SK-N-SH (cell line): ENCODE measurements at regions not wholly inside any gene's neighbourhood (a gene's known extent, or its start where the extent isn't known, plus 50 kb on each side); places are given as distances from the start of the nearest gene placed in this dataset.

ENCODE experiments used
- CTCF ChIA-PET: fragments of 300-600, 350-600 bp; formaldehyde crosslinking; extraction: SDS; loops from one replicate; lab custom pipeline; 2021; lab: Yijun Ruan, JAX
- POLR2A ChIA-PET: fragments of 350-600 bp; sonication (Branson Sonifier 250); formaldehyde crosslinking; extraction: SDS; loops from one replicate; lab custom pipeline; 2020; ENCODE audit warnings: antibody characterized with exemption, inconsistent platforms; lab: Yijun Ruan, JAX
- DNase-seq: peaks from one replicate; pipeline ENCODE4 v3.0.0; 2012
- H2AFZ ChIP-seq: fragments of 200-600 bp; sonication (generic); 2 replicates; pipeline ENCODE4 v1.8.1; 2016; ENCODE audit warnings: antibody characterized with exemption, mild to moderate bottlenecking, low read depth
- H3F3A ChIP-seq: fragments of 200-600 bp; sonication (generic); replicated peaks from 2 replicates; pipeline ENCODE3; 2016; ENCODE audit warnings: antibody characterized with exemption, mild to moderate bottlenecking; ENCODE audit not compliant: insufficient read depth
- H3K27ac ChIP-seq, 2 experiments: fragments of 200-500 bp in 1 of 2; fragments of 200-600 bp in 1 of 2; sonication (Bioruptor generic) in 1 of 2; sonication (generic), shearing (Covaris generic) in 1 of 2; 2 replicates each; pipeline versions ENCODE4 v1.5.1 to v1.6.1; 2014 to 2016; ENCODE audit warnings: low read depth in 2 of 2, inconsistent platforms in 1 of 2, low read length in 1 of 2, mild to moderate bottlenecking in 1 of 2, mixed read lengths in 1 of 2
- H3K27me3 ChIP-seq: fragments of 200-600 bp; sonication (generic), shearing (Covaris generic); 2 replicates; pipeline ENCODE4 v1.6.1; 2016; ENCODE audit warnings: mixed run types; ENCODE audit not compliant: insufficient read depth
- H3K36me3 ChIP-seq, 2 experiments: fragments of 200-500 bp in 1 of 2; fragments of 200-600 bp in 1 of 2; sonication (Bioruptor generic) in 1 of 2; sonication (generic) in 1 of 2; replicated peaks in 1 of 2; 2 replicates each; pipeline versions ENCODE3 to v1.5.1; 2014 to 2016; ENCODE audit warnings: low read length in 1 of 2, mild to moderate bottlenecking in 1 of 2; ENCODE audit not compliant: insufficient read depth in 2 of 2, control insufficient read depth in 1 of 2
- H3K4me1 ChIP-seq, 2 experiments: fragments of 200-500 bp in 1 of 2; fragments of 200-600 bp in 1 of 2; sonication (Bioruptor generic) in 1 of 2; sonication (generic), shearing (Covaris generic) in 1 of 2; 2 replicates each; pipeline versions ENCODE4 v1.5.1 to v1.6.1; 2014 to 2016; ENCODE audit warnings: low read depth in 1 of 2, low read length in 1 of 2, mixed run types in 1 of 2; ENCODE audit not compliant: insufficient read depth in 2 of 2, control insufficient read depth in 1 of 2
- H3K4me2 ChIP-seq: fragments of 200-600 bp; sonication (generic), shearing (Covaris generic); 2 replicates; pipeline ENCODE4 v1.6.1; 2017; ENCODE audit warnings: mixed run types
- H3K4me3 ChIP-seq, 2 experiments: fragments of 200-500 bp in 1 of 2; fragments of 200-600 bp in 1 of 2; sonication (Bioruptor generic) in 1 of 2; sonication (generic), shearing (Covaris generic) in 1 of 2; 2 replicates each; pipeline versions ENCODE4 v1.5.1 to v1.8.1; 2014 to 2016; ENCODE audit warnings: low read depth in 2 of 2, inconsistent platforms in 1 of 2, low read length in 1 of 2, mild to moderate bottlenecking in 1 of 2, mixed read lengths in 1 of 2, moderate library complexity in 1 of 2
- H3K79me2 ChIP-seq: fragments of 200-600 bp; sonication (generic); 2 replicates; pipeline ENCODE4 v1.8.1; 2017; ENCODE audit warnings: mild to moderate bottlenecking; ENCODE audit not compliant: insufficient read depth
- H3K9ac ChIP-seq: fragments of 200-600 bp; sonication (generic); 2 replicates; pipeline ENCODE4 v1.6.1; 2017; ENCODE audit warnings: mixed run types
- H3K9me2 ChIP-seq: fragments of 200-600 bp; sonication (generic); 2 replicates; pipeline ENCODE4 v1.6.1; 2017; ENCODE audit warnings: mixed run types
- H3K9me3 ChIP-seq: fragments of 200-600 bp; sonication (generic); 2 replicates; pipeline ENCODE4 v1.6.1; 2017; ENCODE audit warnings: mixed run types, mild to moderate bottlenecking, moderate library complexity
- H4K20me1 ChIP-seq: fragments of 200-600 bp; sonication (generic); 2 replicates; pipeline ENCODE4 v1.6.1; 2017; ENCODE audit warnings: mild to moderate bottlenecking, mixed run types; ENCODE audit not compliant: insufficient read depth
- CHD2 ChIP-seq: fragments of 150-350 bp; IDR thresholded peaks from 2 replicates; pipeline ENCODE4 v1.6.1; 2018; ENCODE audit warnings: low read length; ENCODE audit not compliant: partially characterized antibody
- GABPA ChIP-seq: IDR thresholded peaks from 2 replicates; pipeline ENCODE4 v1.4.0; 2012; ENCODE audit warnings: low read depth, mild to moderate bottlenecking
- JUND ChIP-seq: IDR thresholded peaks from 2 replicates; pipeline ENCODE4 v1.4.0; 2012
- MEF2A ChIP-seq: IDR thresholded peaks from 2 replicates; pipeline ENCODE4 v1.4.0; 2012; ENCODE audit warnings: low read depth, borderline replicate concordance
- MXI1 ChIP-seq: IDR thresholded peaks from 2 replicates; pipeline ENCODE4 v1.6.1; 2012; ENCODE audit warnings: mild to moderate bottlenecking, low read depth, low read length, improper control_type of control experiment
- POLR2AphosphoS5 ChIP-seq: IDR thresholded peaks from 2 replicates; pipeline ENCODE4 v1.6.1; 2012; ENCODE audit warnings: low read depth, low read length
- RCOR1 ChIP-seq: fragments of 150-350 bp; IDR thresholded peaks from 2 replicates; pipeline ENCODE4 v1.6.1; 2017; ENCODE audit warnings: antibody characterized with exemption, low read length
- REST ChIP-seq: IDR thresholded peaks from 2 replicates; pipeline ENCODE4 v1.6.1; 2012; ENCODE audit warnings: mild to moderate bottlenecking, low read depth, low read length, moderate library complexity
- RXRA ChIP-seq: IDR thresholded peaks from 2 replicates; pipeline ENCODE4 v1.4.0; 2012; ENCODE audit warnings: low read depth, mild to moderate bottlenecking, borderline replicate concordance
- TCF12 ChIP-seq: IDR thresholded peaks from 2 replicates; pipeline ENCODE4 v1.4.0; 2012
- TEAD4 ChIP-seq: IDR thresholded peaks from 2 replicates; pipeline ENCODE4 v1.4.0; 2012; ENCODE audit warnings: mild to moderate bottlenecking, borderline replicate concordance; ENCODE audit not compliant: insufficient read depth
- USF2 ChIP-seq: fragments of 150-350 bp; IDR thresholded peaks from 2 replicates; pipeline ENCODE4 v1.6.1; 2017; ENCODE audit warnings: antibody characterized with exemption, low read length, low read depth, borderline replicate concordance
- WGBS: methylation state at CpG from one replicate; pipeline ENCODE4 v1.1.6; 2017; ENCODE audit warnings: low lambda C conversion rate; 5-methylcytosine and 5-hydroxymethylcytosine counted together
- TF ChIP-seq, protein P1 (sequence below): IDR thresholded peaks from 2 replicates; pipeline ENCODE4; 2012
- TF ChIP-seq, protein P2 (sequence below): IDR thresholded peaks from 2 replicates; pipeline ENCODE4 v1.4.0; 2012; ENCODE audit warnings: low read depth, borderline replicate concordance

DNA sequence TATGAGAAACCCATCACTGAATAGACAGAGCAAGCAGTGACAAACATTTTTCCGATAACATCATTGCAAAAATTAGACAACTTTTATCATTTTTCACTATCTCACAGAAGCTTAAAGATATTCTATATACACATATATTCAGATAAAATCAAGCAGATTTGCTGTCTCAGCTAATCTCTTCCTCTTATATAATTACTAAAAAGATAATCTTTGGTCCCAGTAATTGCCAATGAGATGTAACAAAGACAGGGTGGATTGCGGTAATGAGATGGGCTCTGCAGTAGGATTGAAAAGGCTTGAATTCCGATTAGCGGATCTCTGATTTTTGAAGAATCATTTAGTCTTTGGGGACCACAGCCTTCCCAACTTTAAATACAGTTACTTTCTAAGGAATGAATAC lies 63.5 kb downstream of the SYT4 start:
- no peaks in the 10 kb centered on the region for H3K9me2 ChIP-seq
- CTCF ChIA-PET, result no interaction called here

More for the DNA sequence above, 63.5 kb downstream of the SYT4 start:
- Histone ChIP-seq H4K20me1 (no peaks in the 10 kb centered on the region), H3F3A (no peaks in the 10 kb centered on the region), H3K4me3 (no peak overlapping the region), H3K36me3 (no peaks in the 10 kb centered on the region), H3K4me1 (no peaks in the 10 kb centered on the region), H3K9me3 (no peaks in the 10 kb centered on the region), H3K27ac (no peak overlapping the region), H3K79me2 (no peaks in the 10 kb centered on the region), H2AFZ (no peak overlapping the region), H3K27me3 (no peaks in the 10 kb centered on the region), H3K9ac (no peak overlapping the region), H3K4me2 (no peak overlapping the region)
- TF ChIP-seq USF2 (no peak), RXRA (no peak), GABPA (no peak), MXI1 (no peak), MEF2A (no peak), POLR2AphosphoS5 (no peak), CHD2 (no peak), REST (no peak), TCF12 (no peak), JUND (no peak), TEAD4 (no peak), RCOR1 (no peak)
- TF ChIP-seq, protein P1, sequence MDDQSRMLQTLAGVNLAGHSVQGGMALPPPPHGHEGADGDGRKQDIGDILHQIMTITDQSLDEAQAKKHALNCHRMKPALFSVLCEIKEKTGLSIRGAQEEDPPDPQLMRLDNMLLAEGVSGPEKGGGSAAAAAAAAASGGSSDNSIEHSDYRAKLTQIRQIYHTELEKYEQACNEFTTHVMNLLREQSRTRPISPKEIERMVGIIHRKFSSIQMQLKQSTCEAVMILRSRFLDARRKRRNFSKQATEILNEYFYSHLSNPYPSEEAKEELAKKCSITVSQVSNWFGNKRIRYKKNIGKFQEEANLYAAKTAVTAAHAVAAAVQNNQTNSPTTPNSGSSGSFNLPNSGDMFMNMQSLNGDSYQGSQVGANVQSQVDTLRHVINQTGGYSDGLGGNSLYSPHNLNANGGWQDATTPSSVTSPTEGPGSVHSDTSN, result no peak
- TF ChIP-seq, protein P2, sequence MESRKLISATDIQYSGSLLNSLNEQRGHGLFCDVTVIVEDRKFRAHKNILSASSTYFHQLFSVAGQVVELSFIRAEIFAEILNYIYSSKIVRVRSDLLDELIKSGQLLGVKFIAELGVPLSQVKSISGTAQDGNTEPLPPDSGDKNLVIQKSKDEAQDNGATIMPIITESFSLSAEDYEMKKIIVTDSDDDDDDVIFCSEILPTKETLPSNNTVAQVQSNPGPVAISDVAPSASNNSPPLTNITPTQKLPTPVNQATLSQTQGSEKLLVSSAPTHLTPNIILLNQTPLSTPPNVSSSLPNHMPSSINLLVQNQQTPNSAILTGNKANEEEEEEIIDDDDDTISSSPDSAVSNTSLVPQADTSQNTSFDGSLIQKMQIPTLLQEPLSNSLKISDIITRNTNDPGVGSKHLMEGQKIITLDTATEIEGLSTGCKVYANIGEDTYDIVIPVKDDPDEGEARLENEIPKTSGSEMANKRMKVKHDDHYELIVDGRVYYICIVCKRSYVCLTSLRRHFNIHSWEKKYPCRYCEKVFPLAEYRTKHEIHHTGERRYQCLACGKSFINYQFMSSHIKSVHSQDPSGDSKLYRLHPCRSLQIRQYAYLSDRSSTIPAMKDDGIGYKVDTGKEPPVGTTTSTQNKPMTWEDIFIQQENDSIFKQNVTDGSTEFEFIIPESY, result no peak
- no peak for DNase-seq
- POLR2A ChIA-PET, result no interaction called here
- 87% methylated on average over 4 of the region's 4 CpGs for WGBS
